HUES64 (cell line): ENCODE measurements at regions not wholly inside any gene's neighbourhood (a gene's known extent, or its start where the extent isn't known, plus 50 kb on each side); places are given as distances from the start of the nearest gene placed in this dataset.

ENCODE experiments used
- H3K27ac ChIP-seq: 2 replicates; pipeline ENCODE4 v1.7.0; 2013; ENCODE audit warnings: low read depth, low read length, inconsistent platforms
- H3K27me3 ChIP-seq: 2 replicates; pipeline ENCODE4 v1.6.1; 2013; ENCODE audit warnings: mild to moderate bottlenecking, low read length; ENCODE audit not compliant: insufficient read depth
- H3K36me3 ChIP-seq: 2 replicates; pipeline ENCODE4 v1.6.1; 2013; ENCODE audit warnings: mild to moderate bottlenecking, low read length; ENCODE audit not compliant: insufficient read depth
- H3K4me1 ChIP-seq: 2 replicates; pipeline ENCODE4 v1.6.1; 2013; ENCODE audit warnings: mild to moderate bottlenecking, low read length, moderate library complexity; ENCODE audit not compliant: insufficient read depth
- H3K4me3 ChIP-seq: 2 replicates; pipeline ENCODE4 v1.5.1; 2013; ENCODE audit warnings: mild to moderate bottlenecking, low read length, moderate library complexity
- H3K9ac ChIP-seq: 2 replicates; pipeline ENCODE4 v1.6.1; 2013; ENCODE audit warnings: mild to moderate bottlenecking, low read depth, low read length
- H3K9me3 ChIP-seq: 2 replicates; pipeline ENCODE4 v1.6.1; 2013; ENCODE audit warnings: low read depth, low read length; ENCODE audit not compliant: insufficient read depth
- WGBS: fragments of 150-250, 120-280 bp; methylation state at CpG from one replicate; pipeline ENCODE4 v1.1.7; 2013; ENCODE audit warnings: missing lambda C conversion rate; 5-methylcytosine and 5-hydroxymethylcytosine counted together

DNA sequence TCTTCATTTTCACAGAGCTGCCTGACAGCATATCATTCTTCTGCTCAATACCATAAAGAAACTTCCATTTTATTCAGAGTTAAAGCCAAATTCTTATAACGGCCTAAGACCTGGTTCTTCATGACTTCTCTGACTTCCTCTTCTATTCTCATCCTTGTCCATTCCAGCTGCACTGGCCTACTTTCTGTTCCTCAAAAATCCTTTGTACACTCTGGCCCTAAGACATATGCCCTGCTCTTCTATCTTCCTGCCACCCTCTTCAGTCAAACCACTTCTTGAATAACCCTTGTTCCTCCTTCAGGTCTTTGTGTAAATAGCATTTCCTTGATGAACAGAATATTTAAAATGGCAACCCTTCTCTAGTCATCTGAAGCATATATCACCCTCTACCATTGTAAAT is 1338.7 kb upstream of the ADGRL2 start:
- no peaks in the 10 kb centered on the region for H3K27me3 ChIP-seq
- H3K9ac ChIP-seq, result no peak overlapping the region
- H3K9me3 ChIP-seq, result no peaks in the 10 kb centered on the region
- H3K27ac ChIP-seq, result no peak overlapping the region
- no peak overlapping the region for H3K4me3 ChIP-seq
- no peaks in the 10 kb centered on the region for H3K36me3 ChIP-seq
- peaks cover 8% of the 10 kb centered on the region for H3K4me1 ChIP-seq
- WGBS, result 91% methylated on average over 1 of the region's 1 CpG

DNA sequence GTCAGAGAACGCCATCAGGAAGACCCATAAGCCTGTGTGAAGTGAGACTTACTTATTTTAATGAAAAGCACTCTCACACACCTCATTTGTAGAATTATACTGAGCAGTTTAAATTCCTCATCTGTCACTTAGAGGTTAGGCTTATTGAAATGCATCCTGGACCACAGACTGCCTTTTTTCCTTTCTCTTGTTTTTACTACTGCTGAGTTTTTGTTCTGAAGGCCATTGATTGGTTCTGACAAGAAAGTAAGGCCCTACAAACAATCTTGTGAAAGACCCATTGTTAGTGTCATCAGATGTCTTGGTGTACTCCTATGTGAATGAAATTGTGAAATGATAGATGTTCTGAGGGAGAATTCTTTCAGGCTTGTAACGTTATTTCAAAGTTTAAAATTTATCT is 1343.3 kb upstream of the ADGRL2 start:
- H3K9me3 ChIP-seq, result no peaks in the 10 kb centered on the region
- H3K9ac ChIP-seq, result no peak overlapping the region
- 88% methylated on average over 1 of the region's 2 CpGs for WGBS
- no peak overlapping the region for H3K4me3 ChIP-seq
- no peaks in the 10 kb centered on the region for H3K36me3 ChIP-seq
- H3K4me1 ChIP-seq, result peaks cover 14% of the 10 kb centered on the region
- H3K27ac ChIP-seq, result peak overlapping the region; percentile 66
- H3K27me3 ChIP-seq, result no peaks in the 10 kb centered on the region

DNA sequence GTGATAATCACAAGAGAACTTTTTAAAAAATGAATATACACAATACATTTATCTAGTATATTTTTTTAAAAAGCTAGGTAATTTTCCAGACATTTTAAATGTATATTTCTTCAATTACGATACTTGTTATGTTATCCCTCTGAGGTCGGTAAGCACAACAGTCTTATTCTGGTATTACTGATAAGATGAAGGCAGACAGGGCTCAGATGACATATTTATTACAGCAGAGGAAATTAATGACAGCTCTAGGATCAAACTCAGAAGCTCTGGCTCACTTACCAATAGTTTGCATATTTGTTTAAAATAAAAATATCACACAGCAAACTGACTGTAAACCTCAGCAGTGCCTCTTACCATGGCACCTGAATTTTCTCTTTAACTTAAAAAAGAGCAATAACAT is 1347.0 kb upstream of the ADGRL2 start:
- peaks cover 14% of the 10 kb centered on the region for H3K4me1 ChIP-seq
- H3K9ac ChIP-seq, result no peak overlapping the region
- H3K27me3 ChIP-seq, result no peaks in the 10 kb centered on the region
- H3K4me3 ChIP-seq, result no peak overlapping the region
- H3K27ac ChIP-seq, result no peak overlapping the region
- WGBS, result 100% methylated on average over 2 of the region's 2 CpGs
- no peaks in the 10 kb centered on the region for H3K9me3 ChIP-seq
- no peaks in the 10 kb centered on the region for H3K36me3 ChIP-seq

DNA sequence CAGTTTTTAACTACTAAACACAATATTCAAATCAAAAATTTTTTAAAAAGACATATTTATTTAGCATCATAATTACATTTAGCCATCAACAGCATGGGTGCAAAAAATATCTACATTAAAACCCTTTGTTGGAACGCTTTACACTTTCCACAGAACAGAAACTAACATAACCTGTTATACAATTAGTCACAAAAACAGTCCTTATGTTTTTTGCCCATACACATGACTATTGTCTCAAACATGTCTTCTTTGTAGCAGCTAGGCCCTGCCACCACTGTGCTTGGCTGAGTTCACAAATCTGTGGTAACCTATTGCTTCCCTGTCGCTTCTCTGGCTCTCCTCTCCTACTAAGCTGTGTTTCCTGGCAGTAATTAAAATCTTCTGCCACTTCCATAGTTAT is 1350.0 kb upstream of the ADGRL2 start:
- Histone ChIP-seq H3K4me1 (no peaks in the 10 kb centered on the region), H3K4me3 (no peak overlapping the region), H3K9me3 (no peaks in the 10 kb centered on the region), H3K9ac (no peak overlapping the region), H3K27me3 (no peaks in the 10 kb centered on the region), H3K36me3 (no peaks in the 10 kb centered on the region), H3K27ac (no peak overlapping the region)
- 97% methylated on average over 2 of the region's 2 CpGs for WGBS

DNA sequence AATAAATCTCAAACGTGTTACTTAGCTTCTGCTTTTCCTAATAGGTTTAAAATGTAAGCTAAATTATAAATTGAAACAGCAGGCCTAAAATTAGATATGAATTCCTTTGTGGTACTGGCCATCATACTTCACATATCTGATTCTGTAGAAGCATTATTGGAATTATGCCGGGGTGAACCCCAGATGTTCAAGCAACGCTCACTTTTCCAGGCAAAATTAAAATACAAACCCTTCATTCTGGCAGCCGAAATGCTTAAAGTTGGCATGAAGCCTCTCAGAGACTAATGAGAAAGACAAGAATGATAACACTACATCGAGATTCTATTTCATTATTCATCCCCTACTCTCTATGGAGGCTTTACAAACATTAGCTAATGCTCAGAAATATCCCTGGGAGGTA is 1352.7 kb upstream of the ADGRL2 start:
- Histone ChIP-seq H3K9ac (no peak overlapping the region), H3K27me3 (no peaks in the 10 kb centered on the region), H3K4me1 (no peaks in the 10 kb centered on the region), H3K4me3 (no peak overlapping the region), H3K27ac (no peak overlapping the region), H3K9me3 (no peaks in the 10 kb centered on the region), H3K36me3 (no peaks in the 10 kb centered on the region)
- 92% methylated on average over 4 of the region's 5 CpGs for WGBS

DNA sequence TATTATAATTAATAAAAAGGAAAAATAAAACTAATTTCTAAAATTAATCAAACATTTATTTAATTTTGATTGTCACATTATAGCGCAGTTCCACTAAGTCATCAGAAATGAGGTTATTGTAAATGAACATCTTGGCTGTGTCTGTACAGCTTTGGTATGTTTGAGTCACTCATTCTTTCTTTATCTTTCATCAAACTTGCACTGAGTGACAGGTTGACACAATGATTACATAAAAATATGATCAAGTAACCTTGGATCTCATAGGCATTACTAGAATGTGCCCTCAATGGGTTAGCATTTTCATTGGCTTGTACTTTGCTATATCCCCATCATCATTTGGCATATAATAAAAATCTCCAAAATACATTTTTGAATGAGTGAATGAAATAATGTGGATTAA is 1353.2 kb upstream of the ADGRL2 start:
- H3K27ac ChIP-seq, result no peak overlapping the region
- no peak overlapping the region for H3K9ac ChIP-seq
- no peaks in the 10 kb centered on the region for H3K4me1 ChIP-seq
- no peaks in the 10 kb centered on the region for H3K9me3 ChIP-seq
- no peak overlapping the region for H3K4me3 ChIP-seq
- H3K36me3 ChIP-seq, result no peaks in the 10 kb centered on the region
- WGBS, result 100% methylated on average over 1 of the region's 1 CpG
- no peaks in the 10 kb centered on the region for H3K27me3 ChIP-seq

DNA sequence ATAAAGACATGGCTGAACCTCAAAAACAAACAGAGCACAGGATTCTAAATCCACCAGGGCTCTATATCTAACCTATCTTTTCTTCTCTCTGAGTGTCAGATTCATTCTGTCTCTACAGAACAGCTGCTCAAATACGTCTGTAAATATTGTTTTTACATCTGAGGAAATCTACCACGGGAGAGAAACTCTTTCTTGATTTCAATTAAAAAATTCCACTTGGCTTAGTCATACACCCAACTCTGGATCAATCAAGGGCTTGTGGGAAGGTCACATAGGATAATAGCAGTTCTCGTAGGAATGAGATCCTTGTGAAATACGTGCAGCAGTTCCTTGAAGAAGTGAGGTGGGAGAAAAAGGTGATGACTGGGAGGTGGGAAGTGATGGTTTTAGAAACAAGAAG is 1355.7 kb upstream of the ADGRL2 start:
- Histone ChIP-seq H3K27ac (no peak overlapping the region), H3K4me3 (no peak overlapping the region), H3K36me3 (no peaks in the 10 kb centered on the region), H3K27me3 (no peaks in the 10 kb centered on the region), H3K4me1 (no peaks in the 10 kb centered on the region; the same call in 1 of the 2 replicates), H3K9ac (no peak overlapping the region), H3K9me3 (no peaks in the 10 kb centered on the region)
- 84% methylated on average over 4 of the region's 4 CpGs for WGBS

DNA sequence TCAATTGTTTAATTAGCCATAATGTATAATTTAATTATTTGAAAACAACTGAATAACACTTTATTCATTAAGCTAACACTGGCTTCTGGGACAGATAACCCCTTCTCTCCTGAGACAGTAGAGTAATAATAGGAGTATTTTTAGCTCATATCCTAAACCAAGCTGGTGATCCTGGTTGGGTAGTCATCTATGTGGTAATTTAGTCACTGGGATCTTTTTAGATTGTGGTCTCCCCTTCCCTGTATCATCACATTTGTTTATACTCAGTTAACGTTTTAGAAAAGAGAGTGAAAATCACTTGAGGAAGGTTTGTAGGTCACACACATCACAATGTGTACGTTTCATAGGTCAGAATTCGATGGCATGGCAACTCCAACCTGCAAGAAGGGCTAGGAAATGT is 1356.6 kb upstream of the ADGRL2 start:
- H3K27ac ChIP-seq, result no peak overlapping the region
- H3K27me3 ChIP-seq, result no peaks in the 10 kb centered on the region
- H3K36me3 ChIP-seq, result no peaks in the 10 kb centered on the region
- no peak overlapping the region for H3K9ac ChIP-seq
- H3K4me1 ChIP-seq, result no peaks in the 10 kb centered on the region; the same call in 1 of the 2 replicates
- H3K4me3 ChIP-seq, result no peak overlapping the region
- no peaks in the 10 kb centered on the region for H3K9me3 ChIP-seq
- 96% methylated on average over 3 of the region's 3 CpGs for WGBS

DNA sequence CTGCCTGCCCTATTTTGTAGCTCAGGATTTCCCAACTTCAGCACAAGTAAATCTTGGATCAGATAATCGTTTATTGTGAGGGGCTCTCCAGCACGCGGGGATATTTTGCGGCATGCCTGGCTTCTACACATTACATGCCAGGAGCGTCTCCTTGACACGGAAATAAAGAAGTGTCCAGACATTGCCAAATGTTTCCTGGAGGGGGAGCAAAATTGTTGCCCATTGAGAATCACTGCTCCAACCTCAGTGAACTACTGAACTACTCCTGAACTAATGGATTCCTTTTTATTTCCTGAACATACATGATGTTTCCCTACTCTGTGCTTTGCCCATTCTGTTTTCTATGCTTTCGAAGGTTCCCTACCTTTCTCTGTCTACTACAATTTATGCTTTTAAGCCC is 1359.1 kb upstream of the ADGRL2 start:
- no peak overlapping the region for H3K9ac ChIP-seq
- H3K4me1 ChIP-seq, result no peaks in the 10 kb centered on the region; the same call in 1 of the 2 replicates
- WGBS, result 92% methylated on average over 7 of the region's 7 CpGs
- H3K4me3 ChIP-seq, result no peak overlapping the region
- H3K36me3 ChIP-seq, result no peaks in the 10 kb centered on the region
- no peaks in the 10 kb centered on the region for H3K9me3 ChIP-seq
- H3K27me3 ChIP-seq, result no peaks in the 10 kb centered on the region
- no peak overlapping the region for H3K27ac ChIP-seq

DNA sequence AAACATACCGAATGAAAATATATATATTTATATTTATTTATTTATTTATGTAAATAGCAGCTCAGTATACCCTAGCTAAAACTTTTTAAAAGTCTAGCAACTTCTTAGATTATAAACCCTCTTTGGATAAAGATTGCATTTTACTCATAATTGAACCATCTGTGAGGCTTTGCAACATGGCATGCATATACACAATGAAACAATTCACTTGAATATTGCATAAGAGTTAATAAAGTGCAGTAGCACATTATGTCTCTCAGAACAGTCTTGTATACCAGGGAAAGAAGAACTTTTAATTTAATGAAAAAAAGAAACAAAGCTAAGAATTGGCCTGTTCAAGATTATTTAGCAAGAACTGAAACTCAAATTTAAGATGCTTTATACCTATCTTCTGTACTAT is 1363.9 kb upstream of the ADGRL2 start:
- Histone ChIP-seq H3K4me1 (no peaks in the 10 kb centered on the region; the same call in 1 of the 2 replicates), H3K36me3 (no peaks in the 10 kb centered on the region), H3K9me3 (no peaks in the 10 kb centered on the region), H3K27ac (no peak overlapping the region), H3K9ac (no peak overlapping the region), H3K27me3 (no peaks in the 10 kb centered on the region), H3K4me3 (no peak overlapping the region)
- no CpG with 5 or more reads among the region's 1 CpG for WGBS

DNA sequence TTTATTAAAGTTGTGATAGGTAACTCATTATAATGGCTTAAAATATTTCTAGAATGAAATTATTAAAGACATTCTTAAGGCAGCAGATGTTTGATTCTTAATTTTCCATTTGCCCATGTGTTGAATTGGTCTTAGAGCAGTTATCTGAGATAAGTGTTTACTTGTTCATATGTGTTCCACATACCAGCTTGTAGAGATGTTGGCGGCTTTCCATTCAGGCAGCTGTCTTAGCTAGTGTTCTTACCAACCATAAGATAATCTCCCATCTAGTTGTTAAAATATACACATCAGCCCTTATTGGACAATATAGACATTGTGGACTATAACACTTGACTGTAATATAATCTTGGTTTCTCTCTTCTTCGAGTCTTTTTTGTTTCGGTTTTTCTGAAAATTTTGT is 1372.9 kb upstream of the ADGRL2 start:
- H3K27ac ChIP-seq, result no peak overlapping the region
- no peak overlapping the region for H3K4me3 ChIP-seq
- H3K4me1 ChIP-seq, result no peaks in the 10 kb centered on the region
- no peaks in the 10 kb centered on the region for H3K36me3 ChIP-seq
- WGBS, result 100% methylated on average over 3 of the region's 3 CpGs
- no peak overlapping the region for H3K9ac ChIP-seq
- no peaks in the 10 kb centered on the region for H3K27me3 ChIP-seq
- no peaks in the 10 kb centered on the region for H3K9me3 ChIP-seq

DNA sequence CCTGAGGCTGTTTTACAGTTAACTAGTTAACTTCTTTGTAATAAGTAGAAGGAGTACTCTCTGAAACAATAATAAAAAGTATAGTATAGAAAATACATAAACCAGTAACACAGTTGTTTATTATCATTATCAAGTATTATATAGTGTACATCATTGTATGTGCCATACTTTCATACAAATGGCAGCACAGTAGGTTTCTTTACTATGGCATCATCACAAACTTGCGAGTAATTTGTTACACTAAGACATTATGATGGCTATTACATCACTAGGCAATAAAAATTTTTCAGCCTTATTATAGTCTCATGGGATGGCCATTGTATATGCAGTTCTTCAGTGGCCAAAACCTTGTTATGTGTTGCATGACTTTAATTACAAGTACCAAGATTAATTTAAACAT is 1376.5 kb upstream of the ADGRL2 start:
- Histone ChIP-seq H3K4me1 (no peaks in the 10 kb centered on the region), H3K36me3 (no peaks in the 10 kb centered on the region), H3K9me3 (no peaks in the 10 kb centered on the region), H3K4me3 (no peak overlapping the region), H3K9ac (no peak overlapping the region), H3K27me3 (no peaks in the 10 kb centered on the region), H3K27ac (no peak overlapping the region)
- 100% methylated on average over 1 of the region's 1 CpG for WGBS
